ENCODE measurements at regions not wholly inside any gene's neighbourhood (a gene's known extent, or its start where the extent isn't known, plus 50 kb on each side); places are given as distances from the start of the nearest gene placed in this dataset.
"Not testable (repeated sequence)": the region's sequence is repeated elsewhere in the genome, so short reads cannot be mapped to it uniquely, and the experiment has no call there.

DNA sequence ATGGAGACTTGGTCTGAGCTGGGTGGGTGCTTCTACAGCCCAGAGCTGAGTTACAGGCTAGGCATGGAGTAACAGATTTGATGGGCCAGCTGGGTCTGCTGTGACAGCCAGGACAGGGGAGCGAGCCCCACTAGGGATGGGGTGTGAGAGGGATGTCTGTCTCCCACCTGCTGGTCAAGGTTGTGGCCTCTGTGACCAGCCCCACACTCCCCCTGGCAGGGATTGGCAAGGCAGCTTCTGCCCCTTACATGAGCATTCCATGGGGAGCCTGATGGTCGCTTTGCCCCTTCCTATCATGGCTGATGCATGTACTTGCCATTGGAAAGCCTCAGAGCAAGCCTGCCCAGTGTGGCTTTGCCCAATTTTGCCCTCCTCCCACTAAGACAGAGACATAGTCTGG is 162.0 kb upstream of the FIGN start:
- no peak for TF ChIP-seq POLR2AphosphoS5 (IDR thresholded peaks at IDR 0.05)
- no peak for TF ChIP-seq EP300 (IDR thresholded peaks at IDR 0.05)
- TF ChIP-seq, protein P1, sequence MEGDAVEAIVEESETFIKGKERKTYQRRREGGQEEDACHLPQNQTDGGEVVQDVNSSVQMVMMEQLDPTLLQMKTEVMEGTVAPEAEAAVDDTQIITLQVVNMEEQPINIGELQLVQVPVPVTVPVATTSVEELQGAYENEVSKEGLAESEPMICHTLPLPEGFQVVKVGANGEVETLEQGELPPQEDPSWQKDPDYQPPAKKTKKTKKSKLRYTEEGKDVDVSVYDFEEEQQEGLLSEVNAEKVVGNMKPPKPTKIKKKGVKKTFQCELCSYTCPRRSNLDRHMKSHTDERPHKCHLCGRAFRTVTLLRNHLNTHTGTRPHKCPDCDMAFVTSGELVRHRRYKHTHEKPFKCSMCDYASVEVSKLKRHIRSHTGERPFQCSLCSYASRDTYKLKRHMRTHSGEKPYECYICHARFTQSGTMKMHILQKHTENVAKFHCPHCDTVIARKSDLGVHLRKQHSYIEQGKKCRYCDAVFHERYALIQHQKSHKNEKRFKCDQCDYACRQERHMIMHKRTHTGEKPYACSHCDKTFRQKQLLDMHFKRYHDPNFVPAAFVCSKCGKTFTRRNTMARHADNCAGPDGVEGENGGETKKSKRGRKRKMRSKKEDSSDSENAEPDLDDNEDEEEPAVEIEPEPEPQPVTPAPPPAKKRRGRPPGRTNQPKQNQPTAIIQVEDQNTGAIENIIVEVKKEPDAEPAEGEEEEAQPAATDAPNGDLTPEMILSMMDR (IDR thresholded peaks at IDR 0.05), result no peak
- TF ChIP-seq POLR2A (IDR thresholded peaks at IDR 0.05), result no peak

GRCh38 chr2:163893444-163893843 is 157.6 kb upstream of the FIGN start:
- H3K27ac ChIP-seq, H3K4me1 ChIP-seq, ATAC-seq, H3K9me3 ChIP-seq, H3K27me3 ChIP-seq, H3K4me3 ChIP-seq, H3K36me3 ChIP-seq: not testable (repeated sequence)
- WGBS, 2 donors (ENCODE audit: low coverage in 1 of 2), result 0% methylated on average over 1 of the region's 1 CpG

More for the DNA sequence above, 162.0 kb upstream of the FIGN start:
- H3K27me3 ChIP-seq, result no peaks in the 10 kb centered on the region
- no peaks in the 10 kb centered on the region for H3K36me3 ChIP-seq
- ATAC-seq, result no peak
- H3K4me1 ChIP-seq, result no peaks in the 10 kb centered on the region
- no peak overlapping the region for H3K4me3 ChIP-seq
- WGBS, 2 donors (ENCODE audit: low coverage in 1 of 2), result no CpG with 5 or more reads among the region's 2 CpGs
- no peak overlapping the region for H3K27ac ChIP-seq
- peaks cover 0 to 20% (median 0%) of the 10 kb centered on the region in 3 donors for H3K9me3 ChIP-seq

DNA sequence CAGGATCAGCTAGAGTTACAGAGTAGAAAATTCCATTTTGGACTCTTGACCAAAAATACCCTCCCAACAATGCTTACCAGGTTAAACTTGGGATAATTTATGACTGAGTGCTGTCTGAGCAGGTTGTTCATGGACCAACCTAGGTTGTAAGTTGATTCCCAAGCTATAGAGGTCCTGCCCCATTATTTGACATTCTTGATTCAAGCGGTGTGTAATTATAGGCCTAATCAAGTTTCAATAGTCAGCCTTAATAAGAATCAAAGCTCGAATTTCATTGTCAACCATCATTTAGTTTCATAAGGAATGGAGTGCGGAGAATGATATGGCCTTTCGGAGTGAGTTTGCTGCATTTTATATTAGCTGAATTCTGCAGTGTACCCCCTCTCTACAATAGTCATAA is 152.8 kb upstream of the FIGN start:
- no peak for ATAC-seq
- TF ChIP-seq POLR2A (IDR thresholded peaks at IDR 0.05), result no peak
- TF ChIP-seq EP300 (IDR thresholded peaks at IDR 0.05), result no peak
- TF ChIP-seq, protein P1 (IDR thresholded peaks at IDR 0.05), result no peak
- no peak for TF ChIP-seq POLR2AphosphoS5 (IDR thresholded peaks at IDR 0.05)
- Histone ChIP-seq H3K27ac (no peak overlapping the region), H3K4me1 (no peaks in the 10 kb centered on the region), H3K36me3 (no peaks in the 10 kb centered on the region), H3K27me3 (no peaks in the 10 kb centered on the region), H3K4me3 (no peak overlapping the region), H3K9me3 (no peaks in the 10 kb centered on the region)
- 82 to 85% methylated on average over 4 of the region's 4 CpGs for WGBS, 2 donors (ENCODE audit: low coverage in 1 of 2)

DNA sequence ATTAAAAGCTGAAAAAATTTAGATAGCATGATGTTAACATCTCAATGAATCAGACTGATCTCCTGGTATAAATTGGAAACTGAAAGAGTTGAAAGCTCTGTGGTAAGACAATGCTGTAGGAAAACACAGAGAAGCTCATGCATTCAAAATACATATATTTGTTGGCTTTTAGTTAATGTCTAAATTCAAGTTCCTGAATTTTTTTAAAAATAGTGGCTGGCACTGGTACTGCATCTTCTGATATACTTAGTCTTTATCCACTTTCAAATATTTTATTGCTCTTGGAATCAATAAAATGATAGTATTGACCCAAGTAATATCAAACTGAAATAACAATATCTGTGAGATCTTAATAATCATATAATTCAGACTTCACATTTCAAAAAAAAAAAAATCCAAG is 151.4 kb upstream of the FIGN start:
- Histone ChIP-seq H3K27ac (no peak overlapping the region), H3K36me3 (no peaks in the 10 kb centered on the region), H3K9me3 (no peaks in the 10 kb centered on the region), H3K27me3 (no peaks in the 10 kb centered on the region), H3K4me3 (no peak overlapping the region), H3K4me1 (no peaks in the 10 kb centered on the region)
- TF ChIP-seq, protein P1 (IDR thresholded peaks at IDR 0.05), result peak in 2 of 4 experiments; percentile 9 to 35
- no peak for TF ChIP-seq POLR2AphosphoS5 (IDR thresholded peaks at IDR 0.05)
- TF ChIP-seq EP300 (IDR thresholded peaks at IDR 0.05), result no peak
- ATAC-seq, result no peak

- H3K4me1 ChIP-seq, result no peaks in the 10 kb centered on the region
- no peak overlapping the region for H3K27ac ChIP-seq
- TF ChIP-seq POLR2AphosphoS5 (IDR thresholded peaks at IDR 0.05) (no peak), EP300 (IDR thresholded peaks at IDR 0.05) (no peak), POLR2A (IDR thresholded peaks at IDR 0.05) (no peak)
- TF ChIP-seq, protein P1 (IDR thresholded peaks at IDR 0.05), result no peak
- H3K36me3 ChIP-seq, result no peaks in the 10 kb centered on the region
- WGBS, 2 donors (ENCODE audit: low coverage in 1 of 2), result 91 to 94% methylated on average over 4 to 6 of the region's 10 CpGs
- no peak for ATAC-seq
- H3K27me3 ChIP-seq, result no peaks in the 10 kb centered on the region
- H3K9me3 ChIP-seq, result no peaks in the 10 kb centered on the region
- H3K4me3 ChIP-seq, result no peak overlapping the region
These were observed 148.6 kb upstream of the FIGN start for GRCh38 chr2:163884416-163884815.

GRCh38 chr2:163878718-163879117 is 142.9 kb upstream of the FIGN start:
- H3K27ac ChIP-seq, result no peak overlapping the region
- WGBS, 2 donors (ENCODE audit: low coverage in 1 of 2), result 58 to 71% methylated on average over 2 to 4 of the region's 4 CpGs
- H3K36me3 ChIP-seq, result no peaks in the 10 kb centered on the region
- no peaks in the 10 kb centered on the region for H3K27me3 ChIP-seq
- no peak for TF ChIP-seq POLR2AphosphoS5 (IDR thresholded peaks at IDR 0.05)
- TF ChIP-seq, protein P1 (IDR thresholded peaks at IDR 0.05), result peak in 1 of 4 experiments; percentile 16
- H3K9me3 ChIP-seq, result no peaks in the 10 kb centered on the region
- no peak for ATAC-seq
- no peaks in the 10 kb centered on the region for H3K4me1 ChIP-seq
- H3K4me3 ChIP-seq, result no peak overlapping the region

Measured in gastroesophageal sphincter (tissue), 4 donors.